Fibroblast of pulmonary artery (primary cell): ENCODE measurements at regions not wholly inside any gene's neighbourhood (a gene's known extent, or its start where the extent isn't known, plus 50 kb on each side); places are given as distances from the start of the nearest gene placed in this dataset.
"Not testable (repeated sequence)": the region's sequence is repeated elsewhere in the genome, so short reads cannot be mapped to it uniquely, and the experiment has no call there.

ENCODE experiments used
- DNase-seq: peaks from one replicate; pipeline ENCODE4 v3.0.0-alpha.2; 2010; ENCODE audit warnings: low read depth
- H3K4me3 ChIP-seq: replicated peaks from 2 replicates; pipeline ENCODE4 v1.5.1; 2011; ENCODE audit warnings: low read depth, mild to moderate bottlenecking, control low read depth, low read length, moderate library complexity
- CTCF ChIP-seq: IDR thresholded peaks from 2 replicates; pipeline ENCODE4 v1.5.1; 2011; ENCODE audit warnings: mild to moderate bottlenecking, control low read depth, low read length, inconsistent platforms; ENCODE audit errors: missing control alignments

GRCh38 chr3:11898611-11899325 lies 52.1 kb upstream of the TAMM41 start:
- no peak overlapping the region for H3K4me3 ChIP-seq
- no peak for TF ChIP-seq CTCF
- no peak for DNase-seq

- DNase-seq, H3K4me3 ChIP-seq: not testable (repeated sequence)
Measured at GRCh38 chr3:11899389-11899788, 52.7 kb upstream of the TAMM41 start.

DNA sequence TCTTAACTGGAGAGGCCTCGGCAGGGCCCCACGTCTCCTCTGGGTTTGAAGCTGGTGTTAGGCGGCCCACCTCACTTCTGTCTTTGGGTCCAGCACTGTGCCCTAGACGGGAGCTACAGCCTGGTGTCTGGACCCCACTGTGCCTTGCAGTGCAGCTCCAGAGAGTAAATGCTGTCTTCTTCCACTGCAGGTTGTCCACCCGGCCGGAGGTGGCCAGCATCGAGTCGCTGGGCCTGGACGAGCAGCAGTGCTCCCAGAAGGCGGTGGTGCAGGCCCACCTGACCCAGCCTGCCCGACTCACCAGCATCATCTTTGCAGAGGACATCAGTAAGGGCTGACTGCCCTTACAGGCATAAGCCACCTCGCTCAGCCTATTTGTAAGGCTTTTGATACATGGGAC lies 53.1 kb upstream of the TAMM41 start:
- TF ChIP-seq CTCF: no peak
- no peak for DNase-seq
- H3K4me3 ChIP-seq: no peak overlapping the region

DNA sequence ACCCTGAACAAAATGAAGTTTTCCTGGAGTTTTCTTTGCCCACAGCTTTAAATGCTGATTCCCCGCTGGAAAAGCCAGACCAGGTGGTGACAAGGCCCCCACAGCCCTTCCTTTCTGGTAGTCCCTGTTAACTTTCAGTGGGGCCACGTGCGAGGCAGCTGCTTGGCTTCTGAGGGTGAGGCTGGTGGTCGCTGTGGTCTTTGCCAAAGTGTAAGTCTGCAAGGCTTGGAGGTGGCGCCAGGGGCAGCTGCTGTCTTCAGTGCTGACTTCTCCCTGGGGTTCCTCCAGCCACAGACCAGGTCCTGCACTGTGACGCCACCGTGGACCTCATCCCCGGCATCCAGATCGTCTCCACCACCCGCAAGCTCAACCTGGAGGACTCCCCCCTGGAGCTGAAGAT lies 54.1 kb upstream of the TAMM41 start:
- no peak overlapping the region for H3K4me3 ChIP-seq
- no peak for TF ChIP-seq CTCF
- no peak for DNase-seq

GRCh38 chr3:11901286-11901875 lies 54.7 kb upstream of the TAMM41 start:
- no peak overlapping the region for H3K4me3 ChIP-seq
- no peak for TF ChIP-seq CTCF
- no peak for DNase-seq

DNA sequence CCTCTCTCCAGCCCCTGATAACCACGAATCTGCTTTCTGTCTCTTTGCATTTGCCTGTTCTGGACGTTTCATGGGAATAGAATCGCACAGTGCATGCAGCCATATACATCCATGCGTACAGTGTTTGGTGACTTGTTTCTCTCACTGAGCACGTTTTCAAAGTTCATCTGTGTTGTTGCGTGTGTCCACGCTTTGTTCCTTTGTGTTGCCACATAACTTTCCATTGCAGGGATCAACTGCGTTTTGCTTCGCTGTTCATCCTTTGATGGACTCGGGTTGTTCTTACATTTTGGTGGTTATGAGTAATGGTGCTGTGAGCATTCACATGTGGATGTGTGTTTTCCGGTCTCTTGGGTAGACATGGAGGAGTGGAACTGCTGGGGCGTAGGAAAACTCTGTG lies 56.4 kb upstream of the TAMM41 start:
- DNase-seq: no peak
- TF ChIP-seq CTCF: no peak
- no peak overlapping the region for H3K4me3 ChIP-seq

DNA sequence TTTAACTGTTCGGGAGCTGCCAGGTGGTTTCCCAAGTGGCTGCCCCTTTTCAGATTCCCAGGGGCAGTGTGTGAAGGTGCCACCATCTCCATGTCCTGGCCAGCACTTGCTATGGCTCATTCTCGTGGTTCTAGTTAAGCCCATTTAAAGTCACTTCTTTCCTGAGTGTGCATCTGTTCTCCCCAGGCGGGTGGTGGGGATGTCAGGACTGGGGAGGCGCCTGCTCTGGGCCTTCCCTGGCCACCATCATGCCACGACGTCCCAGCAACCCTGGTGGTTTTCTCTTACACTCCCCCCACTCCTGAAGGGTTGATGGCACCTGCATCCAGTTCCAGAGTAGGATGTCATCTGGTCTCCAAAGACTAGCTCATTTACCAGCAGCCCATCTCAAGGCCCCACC lies 56.8 kb upstream of the TAMM41 start:
- TF ChIP-seq CTCF: no peak
- H3K4me3 ChIP-seq: no peak overlapping the region
- DNase-seq: no peak
